ENCODE measurements at regions not wholly inside any gene's neighbourhood (a gene's known extent, or its start where the extent isn't known, plus 50 kb on each side); places are given as distances from the start of the nearest gene placed in this dataset.
"Not testable (repeated sequence)": the region's sequence is repeated elsewhere in the genome, so short reads cannot be mapped to it uniquely, and the experiment has no call there.

DNA sequence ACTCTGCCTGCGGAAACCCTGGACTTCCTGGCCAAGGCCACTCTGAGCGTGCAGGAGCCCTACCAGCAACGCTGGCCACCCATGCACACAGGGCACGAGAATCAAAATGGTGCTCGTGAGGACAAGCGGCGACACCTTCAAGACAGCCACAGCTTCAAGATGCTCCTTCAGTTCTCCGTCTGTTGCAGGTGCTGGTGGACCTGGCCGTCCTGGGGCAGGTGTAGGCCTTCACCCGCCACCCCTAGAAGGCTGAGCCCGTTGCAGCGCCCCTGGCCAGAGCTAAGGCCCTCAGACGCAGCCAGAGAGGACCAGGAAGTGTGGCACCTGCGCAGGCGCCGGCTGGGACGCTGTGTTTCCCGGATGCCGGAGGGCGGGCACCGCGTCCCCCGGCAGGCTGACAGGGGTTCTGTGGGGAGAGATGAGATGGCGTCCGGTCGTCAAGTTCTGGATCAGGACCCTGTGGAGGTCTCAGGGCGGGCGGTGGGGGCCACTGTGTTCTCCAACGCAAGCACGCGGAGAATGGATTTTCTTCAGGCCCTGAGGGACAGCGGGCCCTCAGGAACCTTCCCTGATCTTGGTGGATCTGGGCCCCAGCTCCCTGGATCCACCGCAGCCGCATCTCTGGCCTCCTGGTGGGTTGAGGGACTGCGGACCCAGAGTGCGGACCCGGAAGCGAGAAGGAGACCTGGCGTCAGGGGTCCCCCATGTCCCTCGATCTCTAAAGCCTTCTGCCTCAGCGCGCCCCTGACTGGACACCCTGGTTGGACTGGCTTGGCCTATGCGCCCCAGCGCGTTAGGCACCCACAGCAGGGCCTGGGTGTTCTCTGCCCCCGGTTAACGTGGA lies 1770.8 kb upstream of the CDH9 start:
- Histone ChIP-seq H3K9me3 (ENCODE audit: control insufficient read depth, insufficient read depth, low read length) (no peaks in the 10 kb centered on the region), H3K4me3 (ENCODE audit: low read depth, low read length) (no peak overlapping the region), H3K9ac (ENCODE audit: low read depth, low read length) (no peak overlapping the region), H3K27me3 (ENCODE audit: control insufficient read depth, insufficient read depth, low read length) (no peaks in the 10 kb centered on the region), H3K4me1 (ENCODE audit: control insufficient read depth, insufficient read depth, low read length) (no peaks in the 10 kb centered on the region), H3K36me3 (ENCODE audit: control insufficient read depth, insufficient read depth, low read length) (no peaks in the 10 kb centered on the region)

DNA sequence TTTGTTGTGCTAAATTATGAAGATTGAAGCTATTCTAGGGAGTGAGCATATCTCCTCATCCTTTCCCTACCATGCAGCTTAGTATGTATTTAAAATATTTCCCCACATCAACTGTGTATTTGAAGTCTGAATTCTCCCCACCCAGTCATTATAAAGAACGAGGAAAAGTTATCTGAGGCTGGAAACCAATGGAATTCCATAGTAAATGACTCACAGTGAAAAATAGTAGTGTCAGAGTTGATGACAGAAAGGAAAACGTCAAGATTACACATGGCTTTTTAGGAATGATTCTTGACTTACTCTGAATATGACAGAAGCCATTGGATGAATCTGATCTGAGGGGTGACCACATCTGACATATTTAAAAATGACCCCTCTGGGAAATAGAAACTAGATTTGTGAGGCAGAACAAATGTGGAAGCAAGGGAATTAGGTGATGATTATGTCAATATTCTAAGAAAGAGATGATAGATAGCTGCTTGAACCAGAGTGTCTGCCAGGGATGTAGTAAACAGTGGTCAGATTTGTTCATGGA lies 1768.9 kb upstream of the CDH9 start:
- H3K36me3 ChIP-seq (ENCODE audit: control insufficient read depth, insufficient read depth, low read length): no peaks in the 10 kb centered on the region

DNA sequence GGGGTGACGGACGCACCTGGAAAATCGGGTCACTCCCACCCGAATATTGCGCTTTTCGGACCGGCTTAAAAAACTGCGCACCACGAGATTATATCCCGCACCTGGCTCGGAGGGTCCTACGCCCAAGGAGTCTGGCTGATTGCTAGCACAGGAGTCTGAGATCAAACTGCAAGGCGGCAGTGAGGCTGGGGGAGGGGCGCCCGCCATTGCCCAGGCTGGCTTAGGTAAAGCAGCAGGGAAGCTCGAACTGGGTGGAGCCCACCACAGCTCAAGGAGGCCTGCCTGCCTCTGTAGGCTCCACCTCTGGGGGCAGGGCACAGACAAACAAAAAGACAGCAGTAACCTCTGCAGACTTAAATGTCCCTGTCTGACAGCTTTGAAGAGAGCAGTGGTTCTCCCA lies 1760.6 kb upstream of the CDH9 start:
- not testable (repeated sequence) for H3K4me1 ChIP-seq (ENCODE audit: control insufficient read depth, insufficient read depth, low read length); H3K9me3 ChIP-seq (ENCODE audit: control insufficient read depth, insufficient read depth, low read length); H3K36me3 ChIP-seq (ENCODE audit: control insufficient read depth, insufficient read depth, low read length); H3K27me3 ChIP-seq (ENCODE audit: control insufficient read depth, insufficient read depth, low read length); H3K9ac ChIP-seq (ENCODE audit: low read depth, low read length); H3K4me3 ChIP-seq (ENCODE audit: low read depth, low read length)

More for the DNA sequence above, 1768.9 kb upstream of the CDH9 start:
- Histone ChIP-seq H3K9ac (ENCODE audit: low read depth, low read length) (no peak overlapping the region), H3K27me3 (ENCODE audit: control insufficient read depth, insufficient read depth, low read length) (no peaks in the 10 kb centered on the region), H3K9me3 (ENCODE audit: control insufficient read depth, insufficient read depth, low read length) (no peaks in the 10 kb centered on the region), H3K4me1 (ENCODE audit: control insufficient read depth, insufficient read depth, low read length) (no peaks in the 10 kb centered on the region), H3K4me3 (ENCODE audit: low read depth, low read length) (no peak overlapping the region)

DNA sequence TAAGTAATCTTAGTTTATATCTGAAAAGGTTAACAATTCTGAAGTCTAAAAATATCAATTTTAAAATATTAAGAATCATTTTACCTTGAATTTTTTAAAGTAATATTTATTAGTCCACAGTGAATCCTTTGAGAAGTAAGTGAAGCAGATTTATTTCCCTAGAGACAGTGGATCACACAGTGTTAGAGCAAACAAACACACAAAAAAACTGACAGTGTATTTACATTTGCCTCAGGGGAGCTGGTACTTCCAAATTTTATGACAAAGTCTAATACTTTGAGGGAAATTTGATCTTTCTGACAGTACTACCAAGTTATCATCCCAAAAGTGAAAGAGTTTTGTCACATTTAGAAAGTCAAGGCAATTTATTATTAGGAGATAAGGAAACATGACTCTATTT lies 1750.6 kb upstream of the CDH9 start:
- H3K4me3 ChIP-seq (ENCODE audit: low read depth, low read length): no peak overlapping the region
- no peaks in the 10 kb centered on the region for H3K4me1 ChIP-seq (ENCODE audit: control insufficient read depth, insufficient read depth, low read length)
- H3K36me3 ChIP-seq (ENCODE audit: control insufficient read depth, insufficient read depth, low read length): no peaks in the 10 kb centered on the region
- no peaks in the 10 kb centered on the region for H3K9me3 ChIP-seq (ENCODE audit: control insufficient read depth, insufficient read depth, low read length)
- no peak overlapping the region for H3K9ac ChIP-seq (ENCODE audit: low read depth, low read length)
- no peaks in the 10 kb centered on the region for H3K27me3 ChIP-seq (ENCODE audit: control insufficient read depth, insufficient read depth, low read length)

DNA sequence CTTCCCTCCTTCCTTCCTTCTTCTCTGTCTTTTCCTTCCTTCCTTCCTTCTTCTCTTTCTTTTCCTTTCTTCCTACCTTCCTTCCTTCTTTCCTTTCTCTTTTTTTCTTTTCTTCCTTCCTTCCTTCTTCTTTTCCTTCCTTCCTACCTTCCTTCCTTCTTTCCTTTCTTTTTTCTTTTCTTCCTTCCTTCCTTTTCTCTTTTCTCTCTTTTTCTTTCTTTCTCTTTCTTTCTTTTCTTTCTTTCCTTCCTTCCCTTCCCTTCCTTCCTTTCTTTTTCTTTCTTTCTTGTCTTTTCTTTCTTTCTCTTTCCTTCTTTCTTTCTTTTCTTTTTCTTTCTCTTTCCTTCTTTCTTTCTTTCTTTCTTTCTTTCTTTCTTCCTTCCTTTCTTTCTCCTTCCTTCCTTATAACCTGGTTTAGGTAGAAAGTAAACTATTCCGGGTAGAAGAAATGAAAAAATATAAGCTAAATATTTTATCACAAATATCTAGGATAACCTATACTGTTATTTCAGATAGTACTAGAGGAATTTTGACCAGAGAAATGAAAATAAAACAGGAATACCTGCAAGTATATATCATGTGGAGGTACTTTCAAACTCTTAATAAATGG lies 1741.8 kb upstream of the CDH9 start:
- no peaks in the 10 kb centered on the region for H3K9me3 ChIP-seq (ENCODE audit: control insufficient read depth, insufficient read depth, low read length)
- no peaks in the 10 kb centered on the region for H3K36me3 ChIP-seq (ENCODE audit: control insufficient read depth, insufficient read depth, low read length)
- no peaks in the 10 kb centered on the region for H3K27me3 ChIP-seq (ENCODE audit: control insufficient read depth, insufficient read depth, low read length)
- H3K4me3 ChIP-seq (ENCODE audit: low read depth, low read length): no peak overlapping the region
- no peaks in the 10 kb centered on the region for H3K4me1 ChIP-seq (ENCODE audit: control insufficient read depth, insufficient read depth, low read length)
- H3K9ac ChIP-seq (ENCODE audit: low read depth, low read length): no peak overlapping the region

DNA sequence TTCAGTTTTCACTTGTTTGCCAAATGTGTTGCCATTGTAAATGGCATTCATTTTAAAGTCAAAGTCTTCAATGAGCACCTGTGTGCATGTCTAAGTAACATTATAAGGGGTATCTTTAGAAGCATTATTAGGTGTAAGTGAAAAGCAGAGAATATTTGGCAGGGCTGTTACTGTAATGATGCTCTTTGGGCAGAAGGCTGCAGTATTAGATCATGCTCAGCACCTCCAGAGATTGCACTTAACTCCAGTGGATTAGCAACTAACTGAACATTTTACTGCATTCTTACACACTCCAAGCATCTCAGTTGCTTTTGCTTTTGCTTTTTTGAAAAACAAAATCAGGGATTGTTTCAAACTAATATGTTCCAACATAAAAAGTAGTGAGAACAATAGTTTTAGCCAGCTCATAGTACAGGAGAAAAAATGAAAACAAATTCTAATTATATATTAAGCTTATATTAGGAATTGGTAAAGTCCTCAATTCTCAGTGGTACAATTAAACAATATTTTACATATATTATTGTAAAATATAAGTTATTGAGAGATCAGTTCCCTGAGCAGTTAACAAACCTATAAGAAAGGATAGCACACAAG lies 1740.9 kb upstream of the CDH9 start:
- Histone ChIP-seq H3K4me1 (ENCODE audit: control insufficient read depth, insufficient read depth, low read length) (no peaks in the 10 kb centered on the region), H3K9ac (ENCODE audit: low read depth, low read length) (no peak overlapping the region)

DNA sequence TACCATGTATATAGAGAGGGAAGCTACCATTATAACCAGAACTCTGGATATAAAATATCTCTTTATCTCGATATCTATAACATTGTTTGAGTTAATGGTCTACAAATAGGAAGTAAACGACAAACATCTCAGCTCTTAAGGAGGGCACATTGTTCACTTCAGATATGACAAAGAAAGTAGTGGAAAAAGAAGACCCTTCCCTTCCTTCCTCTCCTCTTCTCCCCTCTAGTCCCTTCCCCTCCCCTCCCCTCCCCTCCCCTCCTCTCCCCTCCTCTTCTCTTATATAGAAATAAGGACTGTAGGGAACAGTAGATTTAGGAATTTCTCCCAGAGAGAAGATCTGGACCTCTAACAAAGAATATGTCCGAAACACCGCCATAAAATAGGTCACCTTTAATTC lies 1731.9 kb upstream of the CDH9 start:
- Histone ChIP-seq H3K27me3 (ENCODE audit: control insufficient read depth, insufficient read depth, low read length) (no peaks in the 10 kb centered on the region), H3K36me3 (ENCODE audit: control insufficient read depth, insufficient read depth, low read length) (no peaks in the 10 kb centered on the region), H3K9ac (ENCODE audit: low read depth, low read length) (no peak overlapping the region), H3K4me1 (ENCODE audit: control insufficient read depth, insufficient read depth, low read length) (no peaks in the 10 kb centered on the region), H3K9me3 (ENCODE audit: control insufficient read depth, insufficient read depth, low read length) (no peaks in the 10 kb centered on the region), H3K4me3 (ENCODE audit: low read depth, low read length) (no peak overlapping the region)

More for the DNA sequence above, 1740.9 kb upstream of the CDH9 start:
- Histone ChIP-seq H3K27me3 (ENCODE audit: control insufficient read depth, insufficient read depth, low read length) (no peaks in the 10 kb centered on the region), H3K36me3 (ENCODE audit: control insufficient read depth, insufficient read depth, low read length) (no peaks in the 10 kb centered on the region), H3K9me3 (ENCODE audit: control insufficient read depth, insufficient read depth, low read length) (no peaks in the 10 kb centered on the region), H3K4me3 (ENCODE audit: low read depth, low read length) (no peak overlapping the region)

DNA sequence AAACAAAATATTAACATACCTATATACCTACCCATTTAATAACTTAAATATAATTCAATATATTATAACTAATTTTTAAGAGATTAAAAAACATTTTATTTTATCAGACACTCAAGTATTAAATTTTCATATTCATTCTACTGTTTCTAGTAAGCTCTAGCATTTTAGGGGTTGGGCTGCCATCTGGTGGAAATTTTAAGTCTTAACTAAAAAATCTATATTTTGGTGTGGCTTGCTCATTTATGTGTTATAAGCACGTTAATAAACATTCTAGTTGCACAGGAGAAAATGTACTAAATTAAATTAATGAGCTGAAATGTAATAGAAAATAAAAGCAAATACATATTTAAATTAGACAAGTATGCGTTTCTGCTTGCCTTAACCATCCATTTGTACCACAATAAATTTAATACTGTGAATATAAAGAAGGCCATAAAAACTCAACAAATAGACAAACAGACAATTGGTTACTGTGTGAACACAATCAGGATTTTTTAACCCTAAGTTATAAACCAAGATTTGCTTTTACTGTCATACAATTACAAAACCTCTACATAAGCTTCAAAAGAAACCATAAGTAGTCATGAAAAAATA lies 1728.3 kb upstream of the CDH9 start:
- H3K4me1 ChIP-seq (ENCODE audit: control insufficient read depth, insufficient read depth, low read length): peaks cover 3% of the 10 kb centered on the region
- no peaks in the 10 kb centered on the region for H3K9me3 ChIP-seq (ENCODE audit: control insufficient read depth, insufficient read depth, low read length)
- H3K36me3 ChIP-seq (ENCODE audit: control insufficient read depth, insufficient read depth, low read length): no peaks in the 10 kb centered on the region
- no peak overlapping the region for H3K4me3 ChIP-seq (ENCODE audit: low read depth, low read length)
- no peaks in the 10 kb centered on the region for H3K27me3 ChIP-seq (ENCODE audit: control insufficient read depth, insufficient read depth, low read length)
- H3K9ac ChIP-seq (ENCODE audit: low read depth, low read length): no peak overlapping the region

DNA sequence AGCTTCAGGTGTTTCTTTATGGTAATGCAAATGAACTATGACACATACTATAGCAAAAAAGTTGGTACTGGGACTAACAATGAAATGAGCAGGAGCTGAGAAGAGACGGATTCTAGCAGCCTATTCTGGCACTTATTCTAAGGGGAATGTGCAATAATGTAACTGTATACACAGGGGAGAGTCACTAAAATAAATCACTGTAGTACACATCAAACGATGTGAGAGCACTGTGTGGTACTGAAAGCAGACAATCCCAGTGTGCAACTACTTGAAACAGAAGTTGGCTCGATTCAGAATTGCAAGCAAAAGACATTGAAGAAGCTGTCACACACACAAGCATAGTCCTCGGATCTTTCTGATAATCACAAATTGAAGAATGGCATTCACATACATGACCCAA lies 1713.0 kb upstream of the CDH9 start:
- Histone ChIP-seq H3K9ac (ENCODE audit: low read depth, low read length) (no peak overlapping the region), H3K36me3 (ENCODE audit: control insufficient read depth, insufficient read depth, low read length) (no peaks in the 10 kb centered on the region), H3K9me3 (ENCODE audit: control insufficient read depth, insufficient read depth, low read length) (no peaks in the 10 kb centered on the region), H3K27me3 (ENCODE audit: control insufficient read depth, insufficient read depth, low read length) (no peaks in the 10 kb centered on the region), H3K4me3 (ENCODE audit: low read depth, low read length) (no peak overlapping the region), H3K4me1 (ENCODE audit: control insufficient read depth, insufficient read depth, low read length) (no peaks in the 10 kb centered on the region)

DNA sequence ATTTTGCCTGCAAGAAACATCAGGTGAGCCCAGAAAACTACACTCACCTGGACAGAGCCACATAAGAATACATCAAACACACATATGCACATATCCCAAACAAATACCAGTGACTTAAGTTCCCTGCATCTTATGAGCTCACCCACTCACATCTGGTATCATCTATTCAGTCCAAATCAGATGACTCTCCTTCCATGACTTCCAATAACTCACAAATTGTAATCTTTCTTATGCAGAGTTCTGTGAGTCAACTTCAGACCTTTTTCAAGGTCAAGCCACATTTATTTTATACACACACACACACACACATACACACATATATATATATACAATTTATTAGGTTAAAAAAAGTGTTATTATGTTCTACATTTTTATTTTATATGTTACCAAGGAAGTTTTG lies 1711.9 kb upstream of the CDH9 start:
- no peak overlapping the region for H3K4me3 ChIP-seq (ENCODE audit: low read depth, low read length)
- no peaks in the 10 kb centered on the region for H3K36me3 ChIP-seq (ENCODE audit: control insufficient read depth, insufficient read depth, low read length)
- H3K9ac ChIP-seq (ENCODE audit: low read depth, low read length): no peak overlapping the region
- H3K4me1 ChIP-seq (ENCODE audit: control insufficient read depth, insufficient read depth, low read length): no peaks in the 10 kb centered on the region
- H3K9me3 ChIP-seq (ENCODE audit: control insufficient read depth, insufficient read depth, low read length): no peaks in the 10 kb centered on the region
- H3K27me3 ChIP-seq (ENCODE audit: control insufficient read depth, insufficient read depth, low read length): no peaks in the 10 kb centered on the region

DNA sequence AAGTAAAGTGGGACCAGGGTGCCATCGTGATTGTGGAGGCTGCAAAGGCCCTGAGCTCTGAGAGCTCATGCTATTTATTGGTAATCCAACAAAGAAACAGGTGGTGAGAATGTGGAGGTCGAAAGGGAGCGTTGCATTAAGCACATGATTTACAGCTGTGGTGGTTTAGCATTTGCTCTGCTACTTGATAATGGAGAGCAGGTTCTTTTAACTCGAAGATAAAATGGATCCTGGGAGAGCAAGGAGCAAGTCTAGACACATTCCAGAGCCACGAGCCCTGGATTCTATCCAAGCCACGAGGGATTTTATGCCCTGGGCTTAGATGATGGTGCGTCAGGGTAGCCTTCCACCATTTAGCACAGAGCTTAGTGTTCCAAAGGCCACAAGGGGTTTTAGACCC lies 1710.1 kb upstream of the CDH9 start:
- H3K9me3 ChIP-seq (ENCODE audit: control insufficient read depth, insufficient read depth, low read length): no peaks in the 10 kb centered on the region
- H3K4me1 ChIP-seq (ENCODE audit: control insufficient read depth, insufficient read depth, low read length): no peaks in the 10 kb centered on the region
- H3K27me3 ChIP-seq (ENCODE audit: control insufficient read depth, insufficient read depth, low read length): no peaks in the 10 kb centered on the region
- H3K4me3 ChIP-seq (ENCODE audit: low read depth, low read length): no peak overlapping the region
- no peaks in the 10 kb centered on the region for H3K36me3 ChIP-seq (ENCODE audit: control insufficient read depth, insufficient read depth, low read length)
- H3K9ac ChIP-seq (ENCODE audit: low read depth, low read length): no peak overlapping the region
